ENCODE measurements at regions not wholly inside any gene's neighbourhood (a gene's known extent, or its start where the extent isn't known, plus 50 kb on each side); places are given as distances from the start of the nearest gene placed in this dataset.

DNA sequence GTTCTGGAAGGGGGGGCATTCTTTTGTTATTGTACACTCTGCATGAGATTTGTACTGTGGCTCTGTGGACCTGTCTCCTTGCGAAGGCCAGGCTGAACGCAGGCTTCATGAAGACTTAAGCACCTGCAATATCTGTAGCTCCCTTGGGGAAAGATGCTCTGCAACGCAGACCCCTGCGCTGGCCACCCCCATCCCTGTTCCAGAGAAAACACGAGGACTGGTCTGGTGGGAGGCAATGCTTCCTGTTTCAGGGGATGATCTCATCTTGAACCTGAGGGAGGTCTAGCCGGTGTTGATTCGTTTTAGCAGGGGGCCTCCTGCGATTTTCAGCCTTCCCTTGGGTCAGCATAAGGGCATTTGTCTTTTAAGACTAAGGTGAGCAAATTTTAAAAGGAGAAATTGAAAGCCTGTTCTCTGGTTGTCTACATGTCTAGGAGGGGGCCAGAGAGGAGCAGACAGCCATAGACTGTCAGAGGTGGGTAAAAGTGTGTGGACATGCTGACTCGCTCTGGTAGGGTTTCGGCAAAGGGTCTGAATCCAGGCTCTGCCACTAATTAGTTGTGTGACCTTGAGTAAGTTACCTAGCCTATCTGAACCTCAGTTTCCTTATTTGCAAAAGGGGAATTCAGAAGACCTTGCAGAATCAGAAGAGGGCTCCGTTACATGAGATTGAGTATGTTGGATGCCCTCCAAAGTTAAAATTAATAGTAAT lies 80.9 kb upstream of the RASGRF1 start:
- Histone ChIP-seq H3K4me3 (no peak overlapping the region), H3K27ac (no peak overlapping the region), H3K4me1 (peaks cover 9% of the 10 kb centered on the region), H3K36me3 (ENCODE audit: insufficient read depth in 1 of 2, low read depth in 1 of 2) (no peaks in the 10 kb centered on the region), H3K9me3 (no peaks in the 10 kb centered on the region), H3K27me3 (ENCODE audit: insufficient read depth in 3 of 3, low read length in 2 of 3) (peaks cover 0 to 4% (median 3%) of the 10 kb centered on the region in 3 donors)
- TF ChIP-seq, protein P1, sequence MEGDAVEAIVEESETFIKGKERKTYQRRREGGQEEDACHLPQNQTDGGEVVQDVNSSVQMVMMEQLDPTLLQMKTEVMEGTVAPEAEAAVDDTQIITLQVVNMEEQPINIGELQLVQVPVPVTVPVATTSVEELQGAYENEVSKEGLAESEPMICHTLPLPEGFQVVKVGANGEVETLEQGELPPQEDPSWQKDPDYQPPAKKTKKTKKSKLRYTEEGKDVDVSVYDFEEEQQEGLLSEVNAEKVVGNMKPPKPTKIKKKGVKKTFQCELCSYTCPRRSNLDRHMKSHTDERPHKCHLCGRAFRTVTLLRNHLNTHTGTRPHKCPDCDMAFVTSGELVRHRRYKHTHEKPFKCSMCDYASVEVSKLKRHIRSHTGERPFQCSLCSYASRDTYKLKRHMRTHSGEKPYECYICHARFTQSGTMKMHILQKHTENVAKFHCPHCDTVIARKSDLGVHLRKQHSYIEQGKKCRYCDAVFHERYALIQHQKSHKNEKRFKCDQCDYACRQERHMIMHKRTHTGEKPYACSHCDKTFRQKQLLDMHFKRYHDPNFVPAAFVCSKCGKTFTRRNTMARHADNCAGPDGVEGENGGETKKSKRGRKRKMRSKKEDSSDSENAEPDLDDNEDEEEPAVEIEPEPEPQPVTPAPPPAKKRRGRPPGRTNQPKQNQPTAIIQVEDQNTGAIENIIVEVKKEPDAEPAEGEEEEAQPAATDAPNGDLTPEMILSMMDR (IDR thresholded peaks at IDR 0.05) = no peak
- DNase-seq (no peak), ATAC-seq (no peak)
- WGBS, 3 donors = 59 to 75% (median 66%) methylated on average over 11 of the region's 11 CpGs
- intact Hi-C loops (cut with DNase I) = no loop called here

DNA sequence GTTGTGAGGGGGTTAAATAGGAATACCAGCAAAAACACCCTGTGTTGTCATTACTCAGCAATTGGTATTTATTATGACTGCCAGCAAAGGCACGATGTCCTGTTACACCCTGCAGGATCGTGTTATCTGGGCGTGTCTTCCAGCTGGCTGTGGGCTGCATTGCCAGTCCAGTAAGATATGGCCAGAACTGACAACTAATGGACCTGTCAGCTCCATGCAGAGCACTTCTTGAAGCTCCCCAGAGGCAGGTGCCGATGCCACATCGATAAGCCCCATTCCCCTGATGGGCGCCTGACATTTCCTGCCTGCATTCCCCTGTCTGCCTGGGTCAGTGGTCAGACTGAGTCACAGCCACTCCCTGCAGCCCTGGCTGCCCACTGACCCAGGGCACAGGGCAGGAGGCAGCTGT lies 79.7 kb upstream of the RASGRF1 start:
- intact Hi-C loops (cut with DNase I) = no loop called here
- ATAC-seq = peak; percentile 67 to 95 (median 87)

DNA sequence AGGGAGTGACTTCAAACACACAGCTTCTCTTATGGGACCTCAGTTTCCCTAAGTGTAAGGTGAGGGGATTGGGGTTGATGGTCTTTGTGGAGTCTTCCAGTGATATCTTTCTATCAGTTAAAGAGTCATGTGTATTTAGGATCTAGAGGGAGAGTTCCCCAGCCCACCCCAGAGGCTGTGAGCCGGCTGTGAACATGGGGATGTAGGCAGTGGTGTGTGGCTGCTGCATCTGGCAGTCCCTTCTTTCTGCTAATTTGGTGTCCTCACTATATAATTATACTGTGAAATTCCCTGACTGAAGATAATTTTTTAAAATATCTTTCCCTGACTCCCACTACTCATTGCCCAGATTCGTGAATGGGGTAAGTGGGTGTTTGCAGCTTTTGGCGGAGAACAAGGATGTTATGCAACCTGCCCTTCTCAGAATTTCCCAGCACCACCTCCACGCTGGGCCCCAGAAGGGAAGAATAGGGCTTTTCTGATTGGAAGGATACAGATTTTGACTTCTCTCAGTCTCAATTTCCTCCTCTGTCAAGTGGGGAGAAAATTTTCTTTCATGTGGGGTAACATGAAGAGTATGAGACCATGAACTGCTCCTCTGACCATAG lies 79.0 kb upstream of the RASGRF1 start:
- Histone ChIP-seq H3K36me3 (ENCODE audit: insufficient read depth in 1 of 2, low read depth in 1 of 2) (no peaks in the 10 kb centered on the region), H3K4me1 (peaks cover 9% of the 10 kb centered on the region), H3K9me3 (no peaks in the 10 kb centered on the region), H3K4me3 (no peak overlapping the region), H3K27me3 (ENCODE audit: insufficient read depth in 3 of 3, low read length in 2 of 3) (no peaks in the 10 kb centered on the region), H3K27ac (peak overlapping the region; percentile 4)
- peak in 2 of 4 donors; percentile 13 to 35 for ATAC-seq
- intact Hi-C loops (cut with DNase I) = no loop called here
- TF ChIP-seq, protein P1 (IDR thresholded peaks at IDR 0.05) = no peak
- no peak for DNase-seq
- 37 to 47% (median 41%) methylated on average over 4 of the region's 4 CpGs for WGBS, 3 donors

More for the DNA sequence above, 79.7 kb upstream of the RASGRF1 start:
- peak overlapping the region; percentile 4 for H3K27ac ChIP-seq
- 15 to 26% (median 22%) methylated on average over 6 of the region's 6 CpGs for WGBS, 3 donors
- peak in 1 of 2 donors; percentile 56 for DNase-seq
- no peaks in the 10 kb centered on the region for H3K27me3 ChIP-seq (ENCODE audit: insufficient read depth in 3 of 3, low read length in 2 of 3)
- TF ChIP-seq, protein P1 (IDR thresholded peaks at IDR 0.05) = no peak
- H3K4me1 ChIP-seq = peaks cover 9% of the 10 kb centered on the region
- no peaks in the 10 kb centered on the region for H3K9me3 ChIP-seq
- no peak overlapping the region for H3K4me3 ChIP-seq
- H3K36me3 ChIP-seq (ENCODE audit: insufficient read depth in 1 of 2, low read depth in 1 of 2) = no peaks in the 10 kb centered on the region

DNA sequence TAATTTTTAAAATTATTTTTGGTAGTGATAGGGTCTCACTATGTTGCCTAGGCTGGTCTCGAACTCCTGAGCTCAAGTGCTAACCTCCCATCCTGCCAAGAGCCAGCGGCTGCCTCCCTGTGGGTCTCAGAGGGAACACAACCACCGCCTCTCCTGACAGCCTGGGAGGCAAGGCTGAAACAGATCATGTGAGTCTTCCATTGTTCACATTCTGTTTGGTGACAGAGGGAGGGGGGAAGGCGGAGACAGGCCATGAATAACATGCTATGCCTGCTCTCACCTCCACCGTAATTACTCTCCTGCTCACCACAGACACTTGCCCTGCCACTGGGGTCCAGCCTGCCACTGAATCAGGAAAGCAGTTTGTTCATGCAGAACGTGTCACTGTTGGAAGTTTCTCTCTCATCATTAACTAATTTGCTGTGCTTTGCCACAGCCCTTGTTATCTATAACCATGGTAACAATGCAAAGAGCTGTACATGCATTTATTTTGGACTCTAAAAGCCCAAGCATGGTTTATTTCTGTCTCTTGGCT lies 78.4 kb upstream of the RASGRF1 start:
- Histone ChIP-seq H3K36me3 (ENCODE audit: insufficient read depth in 1 of 2, low read depth in 1 of 2) (no peaks in the 10 kb centered on the region), H3K27me3 (ENCODE audit: insufficient read depth in 3 of 3, low read length in 2 of 3) (no peaks in the 10 kb centered on the region), H3K4me3 (no peak overlapping the region), H3K27ac (no peak overlapping the region), H3K4me1 (peaks cover 9% of the 10 kb centered on the region), H3K9me3 (no peaks in the 10 kb centered on the region)
- DNase-seq (no peak), ATAC-seq (peak in 2 of 4 donors; percentile 59 to 60)
- intact Hi-C loops (cut with DNase I) = no loop called here
- 30 to 47% (median 39%) methylated on average over 6 of the region's 6 CpGs for WGBS, 3 donors
- TF ChIP-seq, protein P1 (IDR thresholded peaks at IDR 0.05) = no peak

Measured in psoas muscle (tissue), 7 donors.